H1 (cell line): ENCODE measurements at regions not wholly inside any gene's neighbourhood (a gene's known extent, or its start where the extent isn't known, plus 50 kb on each side); places are given as distances from the start of the nearest gene placed in this dataset.

Experiments
- CREB1 ChIP-seq: IDR thresholded peaks from 2 replicates; pipeline ENCODE4 v1.6.1; 2012; ENCODE audit warnings: inconsistent platforms
- EZH2 ChIP-seq: fragments of 200-600 bp; sonication (generic); IDR thresholded peaks from 2 replicates; pipeline ENCODE4 v1.7.1; 2012; ENCODE audit warnings: low read depth, mild to moderate bottlenecking, moderate library complexity, low read length, inconsistent platforms; ENCODE audit not compliant: severe bottlenecking
- POLR2A ChIP-seq, 2 experiments: IDR thresholded peaks; 1 replicate in 1 of 2; 2 replicates in 1 of 2; pipeline ENCODE4 v1.6.1; 2011; ENCODE audit warnings: low read depth in 2 of 2, low read length in 2 of 2, mild to moderate bottlenecking in 2 of 2; ENCODE audit errors: control extremely low read depth in 1 of 2
- POLR2AphosphoS5 ChIP-seq: IDR thresholded peaks from 2 replicates; pipeline ENCODE4 v1.6.1; 2011; ENCODE audit warnings: low read depth, low read length
- SIN3A ChIP-seq, 2 experiments: IDR thresholded peaks in 1 of 2; conservative IDR thresholded peaks in 1 of 2; 2 replicates each; pipeline ENCODE4 v1.6.1; 2011 to 2012; ENCODE audit warnings: low read length in 2 of 2, improper control_type of control experiment in 1 of 2, low read depth in 1 of 2, mild to moderate bottlenecking in 1 of 2
- TAF1 ChIP-seq: IDR thresholded peaks from 2 replicates; pipeline ENCODE4 v1.6.1; 2011; ENCODE audit warnings: mild to moderate bottlenecking, low read depth, low read length
- TCF12 ChIP-seq: IDR thresholded peaks from 2 replicates; pipeline ENCODE4 v1.6.1; 2011; ENCODE audit warnings: low read depth, mild to moderate bottlenecking, low read length
- TF ChIP-seq, protein P1 (sequence below), 3 experiments: IDR thresholded peaks; 1 replicate in 2 of 3; 2 replicates in 1 of 3; pipeline versions ENCODE4 v1.5.1 to v1.6.1; 2011; ENCODE audit warnings: low read length in 3 of 3, mild to moderate bottlenecking in 3 of 3, inconsistent platforms in 2 of 3, low read depth in 1 of 3, moderate library complexity in 1 of 3; ENCODE audit not compliant: insufficient read depth in 1 of 3; ENCODE audit errors: control extremely low read depth in 1 of 3
- TF ChIP-seq, protein P2 (sequence below): IDR thresholded peaks from 2 replicates; pipeline ENCODE4 v1.6.1; 2011; ENCODE audit warnings: low read depth, mild to moderate bottlenecking, low read length; ENCODE audit not compliant: insufficient read depth

DNA sequence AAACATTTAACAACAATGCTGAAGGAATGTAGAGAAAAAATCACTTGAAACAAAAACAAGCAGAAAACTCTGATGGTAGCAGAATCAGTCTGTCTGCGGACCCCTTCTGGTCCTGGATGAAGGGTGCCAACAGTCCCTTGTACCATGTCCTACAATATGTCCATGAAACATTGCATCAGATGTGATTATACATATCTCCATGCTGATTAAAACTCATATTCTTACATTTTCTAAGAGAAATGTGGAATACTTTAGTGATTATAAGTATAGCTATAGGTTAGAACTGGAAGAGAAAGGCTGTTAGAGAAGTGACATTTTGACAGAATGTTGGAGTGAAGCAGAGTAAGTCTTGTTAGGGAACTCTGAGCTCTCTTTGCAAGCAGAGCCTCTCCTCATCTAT is 286.1 kb downstream of the SH3GL2 start:
- TF ChIP-seq, protein P1, sequence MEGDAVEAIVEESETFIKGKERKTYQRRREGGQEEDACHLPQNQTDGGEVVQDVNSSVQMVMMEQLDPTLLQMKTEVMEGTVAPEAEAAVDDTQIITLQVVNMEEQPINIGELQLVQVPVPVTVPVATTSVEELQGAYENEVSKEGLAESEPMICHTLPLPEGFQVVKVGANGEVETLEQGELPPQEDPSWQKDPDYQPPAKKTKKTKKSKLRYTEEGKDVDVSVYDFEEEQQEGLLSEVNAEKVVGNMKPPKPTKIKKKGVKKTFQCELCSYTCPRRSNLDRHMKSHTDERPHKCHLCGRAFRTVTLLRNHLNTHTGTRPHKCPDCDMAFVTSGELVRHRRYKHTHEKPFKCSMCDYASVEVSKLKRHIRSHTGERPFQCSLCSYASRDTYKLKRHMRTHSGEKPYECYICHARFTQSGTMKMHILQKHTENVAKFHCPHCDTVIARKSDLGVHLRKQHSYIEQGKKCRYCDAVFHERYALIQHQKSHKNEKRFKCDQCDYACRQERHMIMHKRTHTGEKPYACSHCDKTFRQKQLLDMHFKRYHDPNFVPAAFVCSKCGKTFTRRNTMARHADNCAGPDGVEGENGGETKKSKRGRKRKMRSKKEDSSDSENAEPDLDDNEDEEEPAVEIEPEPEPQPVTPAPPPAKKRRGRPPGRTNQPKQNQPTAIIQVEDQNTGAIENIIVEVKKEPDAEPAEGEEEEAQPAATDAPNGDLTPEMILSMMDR (IDR thresholded peaks at IDR 0.05; ENCODE audit: control extremely low read depth in 1 of 3, insufficient read depth in 1 of 3, low read depth in 1 of 3, low read length in 3 of 3), result no peak
- TF ChIP-seq POLR2A (IDR thresholded peaks at IDR 0.05; ENCODE audit: control extremely low read depth in 1 of 2, low read depth in 2 of 2, low read length in 2 of 2), result no peak
- TF ChIP-seq SIN3A (conservative IDR thresholded peaks at IDR 0.05 in 1 of 2, IDR thresholded peaks at IDR 0.05 in 1 of 2; ENCODE audit: low read depth in 1 of 2, low read length in 2 of 2), result no peak
- no peak for TF ChIP-seq TAF1
- TF ChIP-seq EZH2, result no peak
- TF ChIP-seq, protein P2, sequence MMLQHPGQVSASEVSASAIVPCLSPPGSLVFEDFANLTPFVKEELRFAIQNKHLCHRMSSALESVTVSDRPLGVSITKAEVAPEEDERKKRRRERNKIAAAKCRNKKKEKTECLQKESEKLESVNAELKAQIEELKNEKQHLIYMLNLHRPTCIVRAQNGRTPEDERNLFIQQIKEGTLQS, result no peak
- TF ChIP-seq POLR2AphosphoS5, result no peak
- TF ChIP-seq TCF12, result no peak
- TF ChIP-seq CREB1, result no peak
